A549 (cell line): ENCODE measurements at regions not wholly inside any gene's neighbourhood (a gene's known extent, or its start where the extent isn't known, plus 50 kb on each side); places are given as distances from the start of the nearest gene placed in this dataset.

ENCODE experiments used
- ATAC-seq, 2 experiments: fragments of 200-7000 bp in 1 of 2; fragments of >200 bp in 1 of 2; cut with Nextera tagmentation in 1 of 2; cut with Tn5 transposase in 1 of 2; 3 replicates each; pipeline versions ENCODE4 v1.8.0 to v1.9.1; 2018 to 2020; ENCODE audit warnings: mild to moderate bottlenecking in 1 of 2, moderate library complexity in 1 of 2
- CTCF ChIA-PET: fragments of 300-600 bp; sonication (Branson Sonifier 250); formaldehyde crosslinking; extraction: SDS; loops from one replicate; lab custom pipeline; 2021; ENCODE audit warnings: antibody characterized with exemption, inconsistent platforms; lab: Yijun Ruan, JAX
- POLR2A ChIA-PET: fragments of 350-600 bp; formaldehyde crosslinking; extraction: SDS; loops from one replicate; lab custom pipeline; 2021; ENCODE audit warnings: antibody characterized with exemption, inconsistent platforms; lab: Yijun Ruan, JAX
- DNase-seq, 2 experiments: peaks; one replicate each; pipeline versions ENCODE4 v3.0.0 to v3.0.0-alpha.2; 2011 to 2016; ENCODE audit warnings: low read depth in 1 of 2, low spot score in 1 of 2
- FAIRE-seq: peaks from 2 replicates; lab custom pipeline; 2011; peaks lifted over from hg19 to GRCh38; lab: Jason Lieb, UNC
- H3K27ac ChIP-seq, 2 experiments: fragments of >200 bp; sonication (Bioruptor Twin); formaldehyde crosslinking; 3 replicates each; pipeline ENCODE4 v1.5.1; 2016 to 2017
- H3K4me1 ChIP-seq: fragments of >200 bp; sonication (Bioruptor Twin); formaldehyde crosslinking; 3 replicates; pipeline ENCODE4 v1.6.1; 2016
- H3K4me2 ChIP-seq: fragments of >200 bp; sonication (Bioruptor Twin); formaldehyde crosslinking; 3 replicates; pipeline ENCODE4 v1.6.1; 2016
- H3K4me3 ChIP-seq: fragments of >200 bp; sonication (Bioruptor Twin); formaldehyde crosslinking; 3 replicates; pipeline ENCODE4 v1.5.1; 2016
- H3K9me3 ChIP-seq: fragments of >200 bp; sonication (Bioruptor Twin); formaldehyde crosslinking; 3 replicates; pipeline ENCODE4 v1.6.1; 2016
- ATOH8 ChIP-seq: fragments of 250-450 bp; sonication (Bioruptor Pico); IDR thresholded peaks from 2 replicates; pipeline ENCODE4 v1.5.0; 2020; ENCODE audit warnings: low read depth, mild to moderate bottlenecking, moderate library complexity
- CHD2 ChIP-seq: fragments of 150-350 bp; IDR thresholded peaks from 2 replicates; pipeline ENCODE4 v1.6.1; 2014; ENCODE audit warnings: low read length; ENCODE audit not compliant: partially characterized antibody
- CTCF ChIP-seq: fragments of >200 bp; sonication (Bioruptor Twin); formaldehyde crosslinking; IDR thresholded peaks from 3 replicates; pipeline ENCODE4 v1.5.1; 2016
- EHMT2 ChIP-seq: fragments of 200-600 bp; sonication (generic); IDR thresholded peaks from 2 replicates; pipeline ENCODE4 v1.6.1; 2016; ENCODE audit warnings: antibody characterized with exemption, low read depth, mild to moderate bottlenecking, moderate library complexity
- EP300 ChIP-seq, 2 experiments: fragments of >200 bp; sonication (Bioruptor Twin); formaldehyde crosslinking; IDR thresholded peaks; 2 replicates in 1 of 2; 3 replicates in 1 of 2; pipeline ENCODE4 v1.6.1; 2016 to 2017
- FOSL2 ChIP-seq, 2 experiments: fragments of 450-650 bp in 1 of 2; fragments of >200 bp in 1 of 2; sonication (Bioruptor Twin) in 1 of 2; formaldehyde crosslinking; IDR thresholded peaks; 2 replicates each; pipeline versions ENCODE4 v1.5.0 to v1.6.1; 2016 to 2020; ENCODE audit warnings: mild to moderate bottlenecking in 1 of 2, moderate library complexity in 1 of 2
- HEYL ChIP-seq: fragments of 250-450 bp; sonication (Bioruptor Pico); IDR thresholded peaks from 2 replicates; pipeline ENCODE4 v1.8.0; 2021; ENCODE audit warnings: mild to moderate bottlenecking, moderate library complexity
- HOXB5 ChIP-seq: fragments of 250-450 bp; sonication (Bioruptor Pico); IDR thresholded peaks from 2 replicates; pipeline ENCODE4 v1.5.0; 2020; ENCODE audit warnings: mild to moderate bottlenecking, moderate library complexity
- JUN ChIP-seq, 2 experiments: fragments of >200 bp; sonication (Bioruptor Twin); formaldehyde crosslinking; IDR thresholded peaks; 2 replicates in 1 of 2; 3 replicates in 1 of 2; pipeline ENCODE4 v1.6.1; 2016 to 2017
- JUNB ChIP-seq: fragments of >200 bp; sonication (Bioruptor Twin); formaldehyde crosslinking; IDR thresholded peaks from 2 replicates; pipeline ENCODE4 v1.6.1; 2016
- KDM1A ChIP-seq: fragments of 200-600 bp; sonication (generic); IDR thresholded peaks from 2 replicates; pipeline ENCODE4 v1.6.1; 2016; ENCODE audit warnings: low read depth, mild to moderate bottlenecking
- MAFK ChIP-seq: fragments of 450-650 bp; IDR thresholded peaks from 2 replicates; pipeline ENCODE4 v1.6.1; 2014; ENCODE audit not compliant: partially characterized antibody
- MAX ChIP-seq: IDR thresholded peaks from 2 replicates; pipeline ENCODE4 v1.6.1; 2012
- MYC ChIP-seq: IDR thresholded peaks from 2 replicates; pipeline ENCODE4 v1.6.1; 2012; ENCODE audit warnings: mild to moderate bottlenecking, inconsistent platforms, low read length, improper control_type of control experiment, borderline replicate concordance
- NR3C1 ChIP-seq: fragments of >200 bp; sonication (Bioruptor Twin); formaldehyde crosslinking; IDR thresholded peaks from 3 replicates; pipeline ENCODE4 v1.6.1; 2017
- PHF8 ChIP-seq: fragments of 200-600 bp; sonication (generic); IDR thresholded peaks from 2 replicates; pipeline ENCODE4 v1.6.1; 2016; ENCODE audit warnings: low read depth, mild to moderate bottlenecking, antibody characterized with exemption, moderate library complexity, borderline replicate concordance
- SMC3 ChIP-seq: fragments of >200 bp; sonication (Bioruptor Twin); formaldehyde crosslinking; IDR thresholded peaks from 3 replicates; pipeline ENCODE4 v1.6.1; 2018; ENCODE audit warnings: inconsistent platforms
- SREBF2 ChIP-seq: fragments of 450-650 bp; IDR thresholded peaks from 2 replicates; pipeline ENCODE4 v1.6.1; 2014; ENCODE audit warnings: mild to moderate bottlenecking, moderate library complexity
- ZC3H11A ChIP-seq: fragments of 450-650 bp; IDR thresholded peaks from 2 replicates; pipeline ENCODE4 v1.6.1; 2014; ENCODE audit warnings: antibody characterized with exemption, mild to moderate bottlenecking
- ZNF302 ChIP-seq: fragments of 250-450 bp; sonication (Bioruptor Pico); IDR thresholded peaks from 2 replicates; pipeline ENCODE4 v1.9.0; 2021; ENCODE audit warnings: inconsistent platforms, mild to moderate bottlenecking, moderate library complexity
- WGBS: methylation state at CpG from one replicate; pipeline ENCODE4 v1.1.6; 2017; ENCODE audit errors: missing lambda C conversion rate; 5-methylcytosine and 5-hydroxymethylcytosine counted together

- TF ChIP-seq CHD2 (no peak), MAFK (peak; percentile 17)
Observed at GRCh38 chr11:91178366-91178765, 955.5 kb upstream of the CHORDC1 start.

GRCh38 chr11:91174734-91175133 lies 951.9 kb upstream of the CHORDC1 start:
- Histone ChIP-seq H3K4me3 (no peak overlapping the region), H3K9me3 (no peaks in the 10 kb centered on the region), H3K27ac (no peak overlapping the region), H3K4me2 (no peak overlapping the region), H3K4me1 (0 out of 3 replicates have a peak, but pooled peaks cover 3% of the 10 kb centered on the region)
- no peak for ATAC-seq
- ChIA-PET POLR2A (no interaction called here), CTCF (no interaction called here)
- TF ChIP-seq MAFK (peak; percentile 80), PHF8 (no peak)
- FAIRE-seq, result peak; percentile 7
- no peak for DNase-seq

More at GRCh38 chr11:91178366-91178765, 955.5 kb upstream of the CHORDC1 start:
- WGBS, result 67% methylated on average over 1 of the region's 1 CpG
- ChIA-PET POLR2A (no interaction called here), CTCF (no interaction called here)
- ATAC-seq (no peak), DNase-seq (no peak), FAIRE-seq (no peak)
- no peak overlapping the region for H3K4me2 ChIP-seq
- 0 out of 3 replicates have a peak, but pooled peaks cover 3% of the 10 kb centered on the region for H3K4me1 ChIP-seq
- H3K27ac ChIP-seq, result no peak overlapping the region
- H3K4me3 ChIP-seq, result no peak overlapping the region
- H3K9me3 ChIP-seq, result no peaks in the 10 kb centered on the region

- DNase-seq, result no peak
- Histone ChIP-seq H3K4me2 (no peak overlapping the region), H3K4me1 (0 out of 3 replicates have a peak, but pooled peaks cover 3% of the 10 kb centered on the region), H3K27ac (no peak overlapping the region), H3K9me3 (no peaks in the 10 kb centered on the region), H3K4me3 (no peak overlapping the region)
- CTCF ChIA-PET, result interaction anchor here (1.5 kb wide), 1 partner anchor 10 kb away, joined by 4 read pairs; no protein-coding TSS in a partner anchor
- WGBS, result 86% methylated on average over 2 of the region's 2 CpGs
- 0 out of 6 replicates have a peak, but pooled peaks of 1 of the 2 experiments have one; percentile 13 for ATAC-seq
- no peak for FAIRE-seq
- TF ChIP-seq FOSL2 (IDR thresholded peaks at IDR 0.05) (no peak), FOSL2 (CRISPR knock-in tag; IDR thresholded peaks at IDR 0.05) (no peak), CTCF (no peak), MYC (no peak), SREBF2 (no peak), CHD2 (no peak), ATOH8 (no peak), EHMT2 (no peak), ZC3H11A (no peak), MAX (no peak), KDM1A (no peak), JUN (IDR thresholded peaks at IDR 0.05) (no peak), NR3C1 (no peak), JUNB (no peak), EP300 (IDR thresholded peaks at IDR 0.05) (no peak), ZNF302 (CRISPR knock-in tag) (no peak)
- TF ChIP-seq, all 56 proteins: peak for 0
- POLR2A ChIA-PET, result no interaction called here
Observed at GRCh38 chr11:91174193-91174592, 951.3 kb upstream of the CHORDC1 start.

GRCh38 chr11:91173701-91174100 lies 950.9 kb upstream of the CHORDC1 start:
- no peak for DNase-seq
- Histone ChIP-seq H3K9me3 (no peaks in the 10 kb centered on the region), H3K4me2 (no peak overlapping the region), H3K4me3 (no peak overlapping the region), H3K4me1 (0 out of 3 replicates have a peak, but pooled peaks cover 3% of the 10 kb centered on the region), H3K27ac (no peak overlapping the region)
- ChIA-PET POLR2A (no interaction called here), CTCF (interaction anchor here (1.5 kb wide), 1 partner anchor 10 kb away, joined by 4 read pairs; no protein-coding TSS in a partner anchor)
- FAIRE-seq, result no peak
- peak in 1 of 2 experiments; percentile 47; a peak in 2 of 6 replicates for ATAC-seq
- TF ChIP-seq MYC (no peak), SMC3 (no peak), HEYL (CRISPR knock-in tag) (no peak), HOXB5 (CRISPR knock-in tag) (no peak)
